ENCODE measurements at regions not wholly inside any gene's neighbourhood (a gene's known extent, or its start where the extent isn't known, plus 50 kb on each side); places are given as distances from the start of the nearest gene placed in this dataset.
"Not testable (repeated sequence)": the region's sequence is repeated elsewhere in the genome, so short reads cannot be mapped to it uniquely, and the experiment has no call there.

DNA sequence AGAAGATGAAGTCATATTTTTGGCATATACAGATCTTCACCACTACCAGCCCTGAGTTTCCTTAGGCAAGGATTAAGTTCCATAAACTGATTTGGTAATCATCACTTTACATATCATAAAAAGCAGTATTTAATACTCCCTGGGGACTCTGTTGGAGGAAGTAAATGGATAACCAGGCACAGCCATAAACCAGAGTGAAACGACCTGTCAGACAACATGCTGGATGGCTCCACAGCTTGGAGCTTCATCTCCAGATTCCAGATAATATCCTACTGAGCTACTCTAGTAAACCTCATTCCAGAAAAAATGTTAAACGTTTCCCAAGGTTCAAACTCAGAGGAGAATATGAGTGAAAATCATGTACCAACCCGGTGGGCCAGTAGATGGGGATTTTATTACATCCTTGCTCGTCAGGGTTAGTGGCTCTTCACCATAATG, 109.2 kb downstream of the BASP1 start:
- DNase-seq (ENCODE audit: low read depth, low spot score), result peak; percentile 89
- H3K27ac ChIP-seq, result peak overlapping the region; percentile 73

DNA sequence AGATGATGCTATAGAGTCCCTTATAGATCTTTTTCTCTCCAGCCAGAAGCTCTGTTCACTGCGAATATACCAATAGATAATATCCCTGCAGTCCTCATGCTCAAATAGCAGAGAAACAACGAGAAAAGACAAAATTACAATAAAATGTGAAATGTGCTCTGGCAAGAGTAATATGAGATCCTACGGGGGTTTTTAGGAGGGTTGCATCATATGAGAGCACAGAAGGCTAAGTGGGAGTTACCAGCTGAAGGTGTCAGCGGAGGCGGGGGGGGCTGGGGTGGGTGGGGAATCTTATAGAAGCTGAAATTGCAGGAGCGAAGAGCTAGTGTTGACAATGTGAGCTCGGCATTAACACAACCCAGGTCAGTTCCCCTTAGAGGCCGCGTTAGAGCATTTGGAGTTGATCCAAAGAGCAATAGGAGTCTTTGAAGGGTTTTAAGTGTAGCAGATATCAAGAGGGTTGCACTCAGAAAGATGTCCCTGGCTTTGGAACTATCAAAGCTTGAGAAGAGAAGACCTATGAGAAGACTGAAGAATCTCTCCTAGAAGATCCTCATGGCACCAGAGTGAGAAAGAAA, 109.7 kb downstream of the BASP1 start:
- peak overlapping the region; percentile 40 for H3K4me3 ChIP-seq
- no peaks in the 10 kb centered on the region for H3K36me3 ChIP-seq (ENCODE audit: insufficient read depth, low read length)

More for the DNA sequence above, 109.2 kb downstream of the BASP1 start:
- Histone ChIP-seq H3K36me3 (ENCODE audit: insufficient read depth, low read length) (no peaks in the 10 kb centered on the region), H3K9me3 (ENCODE audit: low read depth, low read length) (no peaks in the 10 kb centered on the region), H3K9ac (ENCODE audit: insufficient read length) (no peak overlapping the region), H3K4me3 (peak overlapping the region; percentile 40)
- peak; percentile 49; the same call in 1 of the 2 replicates for TF ChIP-seq POLR2AphosphoS5 (IDR thresholded peaks at IDR 0.05; ENCODE audit: borderline replicate concordance, low read depth, low read length)
- peak; percentile 31 for TF ChIP-seq FOXP2 (optimal IDR thresholded peaks at IDR 0.05; ENCODE audit: control extremely low read depth, extremely low read length, insufficient read depth)
- no peak for TF ChIP-seq EZH2 (IDR thresholded peaks at IDR 0.05)

DNA sequence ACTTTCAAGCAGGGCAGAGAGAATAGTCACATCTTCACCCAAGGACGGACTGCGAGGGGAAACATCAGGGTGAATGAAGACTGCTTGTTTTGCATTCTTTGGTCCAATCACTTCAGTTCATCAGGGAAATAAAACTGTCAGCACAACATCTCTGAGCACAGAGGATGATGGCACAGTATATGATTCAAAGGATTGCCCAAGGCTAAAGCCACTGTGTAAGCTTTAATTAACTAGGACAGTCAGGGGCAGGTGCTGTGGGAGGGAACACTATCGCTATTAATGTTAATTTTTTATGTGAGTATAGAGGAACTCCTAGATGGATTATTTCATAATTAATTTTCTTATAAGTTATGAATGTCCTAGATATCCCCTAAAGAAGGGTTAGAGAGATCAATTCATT, 112.1 kb downstream of the BASP1 start:
- TF ChIP-seq FOXP2 (optimal IDR thresholded peaks at IDR 0.05; ENCODE audit: control extremely low read depth, extremely low read length, insufficient read depth) (no peak), POLR2AphosphoS5 (IDR thresholded peaks at IDR 0.05; ENCODE audit: borderline replicate concordance, low read depth, low read length) (no peak), EZH2 (IDR thresholded peaks at IDR 0.05) (no peak)

More for the DNA sequence above, 109.7 kb downstream of the BASP1 start:
- peak overlapping the region; percentile 73 for H3K27ac ChIP-seq
- TF ChIP-seq FOXP2 (optimal IDR thresholded peaks at IDR 0.05; ENCODE audit: control extremely low read depth, extremely low read length, insufficient read depth) (no peak), POLR2AphosphoS5 (IDR thresholded peaks at IDR 0.05; ENCODE audit: borderline replicate concordance, low read depth, low read length) (no peak), EZH2 (IDR thresholded peaks at IDR 0.05) (no peak)
- no peaks in the 10 kb centered on the region for H3K9me3 ChIP-seq (ENCODE audit: low read depth, low read length)
- no peak for DNase-seq (ENCODE audit: low read depth, low spot score)
- H3K9ac ChIP-seq (ENCODE audit: insufficient read length), result no peak overlapping the region

DNA sequence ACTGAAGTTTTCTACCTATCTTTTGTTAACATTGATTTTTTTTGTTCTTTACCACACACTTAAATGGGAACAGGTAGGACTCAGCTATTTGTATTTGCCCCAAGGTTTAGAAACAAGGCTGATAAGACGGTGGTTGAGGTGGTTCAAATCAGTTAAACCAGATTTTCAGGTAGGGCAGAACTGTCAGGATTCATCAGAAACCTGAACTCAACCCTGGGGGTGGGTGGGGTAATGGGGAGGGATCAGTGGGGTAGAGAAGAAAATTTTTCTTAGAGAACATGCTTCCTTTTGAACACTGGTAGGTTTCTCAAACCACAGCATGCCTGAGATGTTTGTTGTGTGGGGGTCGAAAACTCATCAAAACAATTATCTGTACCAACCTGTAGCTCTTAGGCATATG, 113.0 kb downstream of the BASP1 start:
- Histone ChIP-seq H3K36me3 (ENCODE audit: insufficient read depth, low read length) (no peaks in the 10 kb centered on the region), H3K4me3 (no peak overlapping the region), H3K9me3 (ENCODE audit: low read depth, low read length) (no peaks in the 10 kb centered on the region), H3K9ac (ENCODE audit: insufficient read length) (no peak overlapping the region), H3K27ac (no peak overlapping the region)
- TF ChIP-seq FOXP2 (optimal IDR thresholded peaks at IDR 0.05; ENCODE audit: control extremely low read depth, extremely low read length, insufficient read depth) (no peak), POLR2AphosphoS5 (IDR thresholded peaks at IDR 0.05; ENCODE audit: borderline replicate concordance, low read depth, low read length) (no peak), EZH2 (IDR thresholded peaks at IDR 0.05) (no peak)
- no peak for DNase-seq (ENCODE audit: low read depth, low spot score)

More for the DNA sequence above, 112.1 kb downstream of the BASP1 start:
- Histone ChIP-seq H3K36me3 (ENCODE audit: insufficient read depth, low read length) (no peaks in the 10 kb centered on the region), H3K4me3 (no peak overlapping the region), H3K9me3 (ENCODE audit: low read depth, low read length) (no peaks in the 10 kb centered on the region), H3K27ac (no peak overlapping the region), H3K9ac (ENCODE audit: insufficient read length) (no peak overlapping the region)
- DNase-seq (ENCODE audit: low read depth, low spot score), result no peak

DNA sequence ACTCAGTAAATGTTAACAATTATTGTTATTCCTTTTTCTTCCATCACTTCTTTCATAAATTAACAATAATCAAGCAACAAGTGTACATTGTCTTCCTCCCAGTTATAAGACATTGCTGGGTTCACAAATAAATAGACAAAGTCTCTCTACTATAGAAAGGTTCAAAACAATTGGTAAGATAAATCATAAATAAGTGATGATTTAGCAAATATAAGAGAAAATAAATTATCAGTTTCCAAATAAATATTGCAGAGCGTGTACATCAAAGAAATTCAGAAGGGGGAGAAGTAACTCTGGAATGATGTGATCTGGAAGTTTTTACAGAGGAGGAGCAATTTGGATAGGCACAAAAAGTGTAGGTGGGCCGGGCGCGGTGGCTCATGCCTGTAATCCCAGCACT, 114.2 kb downstream of the BASP1 start:
- no peaks in the 10 kb centered on the region for H3K36me3 ChIP-seq (ENCODE audit: insufficient read depth, low read length)
- H3K9ac ChIP-seq (ENCODE audit: insufficient read length), result no peak overlapping the region
- DNase-seq (ENCODE audit: low read depth, low spot score), result no peak
- no peaks in the 10 kb centered on the region for H3K9me3 ChIP-seq (ENCODE audit: low read depth, low read length)
- TF ChIP-seq POLR2AphosphoS5 (IDR thresholded peaks at IDR 0.05; ENCODE audit: borderline replicate concordance, low read depth, low read length) (no peak), FOXP2 (optimal IDR thresholded peaks at IDR 0.05; ENCODE audit: control extremely low read depth, extremely low read length, insufficient read depth) (no peak), EZH2 (IDR thresholded peaks at IDR 0.05) (no peak)
- H3K4me3 ChIP-seq, result no peak overlapping the region
- no peak overlapping the region for H3K27ac ChIP-seq

DNA sequence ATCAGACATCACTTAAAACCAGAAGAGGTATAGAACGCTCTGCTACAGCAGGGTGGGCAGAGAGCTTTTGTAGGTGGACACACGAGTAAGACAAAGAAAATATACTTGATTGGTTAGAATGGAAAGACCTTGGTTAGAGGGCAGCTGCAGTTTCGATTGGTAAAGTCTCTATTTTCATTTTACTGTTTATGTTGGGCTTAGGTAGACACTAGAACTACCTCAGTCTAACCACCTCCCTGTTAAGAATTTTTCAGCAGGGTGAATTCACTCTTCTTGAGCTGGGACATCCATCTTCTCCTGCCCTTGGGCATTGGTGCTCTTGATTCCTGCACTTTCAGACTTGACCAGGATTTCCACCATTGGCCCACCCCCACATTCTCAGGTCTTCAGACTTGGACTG, 116.3 kb downstream of the BASP1 start:
- Histone ChIP-seq H3K9me3 (ENCODE audit: low read depth, low read length) (no peaks in the 10 kb centered on the region), H3K4me3 (no peak overlapping the region), H3K9ac (ENCODE audit: insufficient read length) (no peak overlapping the region), H3K27ac (no peak overlapping the region), H3K36me3 (ENCODE audit: insufficient read depth, low read length) (no peaks in the 10 kb centered on the region)
- DNase-seq (ENCODE audit: low read depth, low spot score), result no peak
- TF ChIP-seq EZH2 (IDR thresholded peaks at IDR 0.05) (no peak), POLR2AphosphoS5 (IDR thresholded peaks at IDR 0.05; ENCODE audit: borderline replicate concordance, low read depth, low read length) (no peak), FOXP2 (optimal IDR thresholded peaks at IDR 0.05; ENCODE audit: control extremely low read depth, extremely low read length, insufficient read depth) (no peak)

DNA sequence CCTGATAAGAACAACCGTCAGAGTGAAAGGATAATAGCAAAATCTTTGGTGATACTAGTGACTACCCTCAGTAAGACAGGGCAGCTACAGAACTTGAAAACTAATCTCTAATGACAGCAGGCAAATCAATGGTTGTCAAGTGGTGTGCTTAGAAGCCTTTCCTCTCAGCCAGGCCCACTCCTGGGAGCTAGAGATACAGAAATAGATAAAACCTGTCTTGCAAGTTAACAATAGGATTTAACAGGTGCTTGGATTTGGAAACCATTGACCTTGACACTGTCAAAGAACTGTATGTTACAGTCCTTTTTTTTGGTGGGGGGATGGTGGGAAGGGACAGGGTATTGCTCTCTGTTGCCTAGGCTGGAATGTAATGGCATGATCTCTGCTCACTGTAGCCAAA, 118.6 kb downstream of the BASP1 start:
- Histone ChIP-seq H3K36me3 (ENCODE audit: insufficient read depth, low read length) (no peaks in the 10 kb centered on the region), H3K9ac (ENCODE audit: insufficient read length) (no peak overlapping the region), H3K9me3 (ENCODE audit: low read depth, low read length) (no peaks in the 10 kb centered on the region), H3K27ac (no peak overlapping the region), H3K4me3 (no peak overlapping the region)
- DNase-seq (ENCODE audit: low read depth, low spot score), result no peak
- TF ChIP-seq FOXP2 (optimal IDR thresholded peaks at IDR 0.05; ENCODE audit: control extremely low read depth, extremely low read length, insufficient read depth) (no peak), POLR2AphosphoS5 (IDR thresholded peaks at IDR 0.05; ENCODE audit: borderline replicate concordance, low read depth, low read length) (no peak), EZH2 (IDR thresholded peaks at IDR 0.05) (no peak)

DNA sequence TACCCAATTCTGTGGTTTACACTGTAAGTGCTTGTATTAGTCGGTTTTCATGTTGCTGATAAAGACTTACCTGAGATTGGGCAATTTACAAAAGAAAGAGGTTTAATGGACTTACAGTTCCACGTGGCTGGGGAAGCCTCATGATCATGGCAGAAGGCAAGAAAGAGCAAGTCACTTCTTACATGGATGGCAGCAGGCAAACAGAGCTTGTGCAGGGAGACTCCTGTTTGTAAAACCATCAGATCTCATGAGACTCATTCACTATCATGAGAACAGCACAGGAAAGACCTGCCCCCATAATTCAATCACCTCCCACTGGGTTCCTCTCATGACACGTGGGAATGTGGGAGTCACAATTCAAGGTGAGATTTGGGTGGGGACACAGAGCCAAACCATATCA, 119.3 kb downstream of the BASP1 start:
- DNase-seq (ENCODE audit: low read depth, low spot score); H3K9ac ChIP-seq (ENCODE audit: insufficient read length); H3K36me3 ChIP-seq (ENCODE audit: insufficient read depth, low read length); H3K9me3 ChIP-seq (ENCODE audit: low read depth, low read length); H3K27ac ChIP-seq; H3K4me3 ChIP-seq: not testable (repeated sequence)

DNA sequence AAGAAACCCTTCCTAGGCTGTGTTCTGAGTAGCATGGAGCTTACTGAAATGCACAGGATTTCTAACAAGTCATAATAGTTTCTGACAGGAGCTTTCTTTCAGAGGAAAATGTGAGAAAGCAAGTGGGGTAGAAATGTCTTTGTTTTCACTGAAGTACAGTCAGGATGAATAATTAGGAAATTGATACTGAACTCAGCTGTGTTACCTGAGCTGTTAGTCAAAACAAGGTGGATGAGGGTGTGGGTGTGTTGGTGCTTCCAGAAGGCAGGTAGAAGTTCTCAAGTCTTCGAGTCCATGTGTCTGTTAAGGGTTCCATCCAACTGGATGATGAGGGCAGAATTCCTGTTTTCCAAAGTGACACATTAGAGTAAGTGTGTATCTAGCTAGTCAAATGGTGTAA, 122.4 kb downstream of the BASP1 start:
- no peak for DNase-seq (ENCODE audit: low read depth, low spot score)
- Histone ChIP-seq H3K36me3 (ENCODE audit: insufficient read depth, low read length) (no peaks in the 10 kb centered on the region), H3K4me3 (no peak overlapping the region), H3K9ac (ENCODE audit: insufficient read length) (no peak overlapping the region), H3K9me3 (ENCODE audit: low read depth, low read length) (no peaks in the 10 kb centered on the region), H3K27ac (no peak overlapping the region)
- TF ChIP-seq EZH2 (IDR thresholded peaks at IDR 0.05), result no peak
- TF ChIP-seq FOXP2 (optimal IDR thresholded peaks at IDR 0.05; ENCODE audit: control extremely low read depth, extremely low read length, insufficient read depth), result no peak
- TF ChIP-seq POLR2AphosphoS5 (IDR thresholded peaks at IDR 0.05; ENCODE audit: borderline replicate concordance, low read depth, low read length), result no peak

Measured in SK-N-MC (cell line).